ENCODE measurements at regions not wholly inside any gene's neighbourhood (a gene's known extent, or its start where the extent isn't known, plus 50 kb on each side); places are given as distances from the start of the nearest gene placed in this dataset.

DNA sequence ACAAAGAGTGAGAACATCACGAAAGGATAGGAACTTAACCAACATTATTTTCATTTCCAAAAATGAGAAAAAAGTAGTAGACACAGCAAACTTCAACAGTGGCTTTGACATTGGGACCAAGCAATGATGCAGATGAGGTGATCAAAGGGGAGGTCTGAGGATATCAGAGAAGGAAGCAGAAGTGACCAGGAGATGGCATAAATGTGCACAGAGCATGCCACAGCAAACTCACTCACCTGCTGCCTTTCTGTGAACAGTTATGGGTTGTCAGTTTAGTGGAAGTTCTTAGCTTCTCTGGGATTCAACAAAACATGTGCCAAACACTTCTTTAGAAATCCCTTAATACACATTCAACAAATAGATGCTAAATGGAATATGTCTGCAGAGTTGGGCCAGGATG is 290.1 kb downstream of the PLPP3 start:
- Histone ChIP-seq H3K14ac (ENCODE audit: low read length) (no peak overlapping the region), H3K23ac (ENCODE audit: low read depth, low read length, poor library complexity) (no peak overlapping the region), H2BK5ac (ENCODE audit: low read length) (no peak overlapping the region), H3K4ac (ENCODE audit: low read length) (no peak overlapping the region), H3K79me1 (ENCODE audit: low read depth, low read length) (no peaks in the 10 kb centered on the region), H3K4me2 (ENCODE audit: insufficient read depth, low read length, poor library complexity, severe bottlenecking) (no peak overlapping the region), H3K9me3 (replicated peaks in 1 of 2; ENCODE audit: control insufficient read depth in 2 of 2, insufficient read depth in 1 of 2, low read depth in 1 of 2, low read length in 2 of 2) (no peaks in the 10 kb centered on the region), H2BK120ac (ENCODE audit: low read depth, low read length) (no peak overlapping the region), H4K91ac (ENCODE audit: low read depth, low read length, poor library complexity) (no peak overlapping the region), H2AFZ (ENCODE audit: low read length) (no peak overlapping the region), H2BK12ac (ENCODE audit: low read length) (no peak overlapping the region), H4K8ac (ENCODE audit: low read depth, low read length) (no peak overlapping the region), H2AK5ac (ENCODE audit: low read depth, low read length) (no peak overlapping the region), H2BK15ac (ENCODE audit: low read length) (no peak overlapping the region), H3K36me3 (replicated peaks in 1 of 2; ENCODE audit: control insufficient read depth in 2 of 2, insufficient read depth in 2 of 2, low read length in 2 of 2) (no peaks in the 10 kb centered on the region), H3K9ac (ENCODE audit: low read depth, low read length, poor library complexity) (no peak overlapping the region), H3K27me3 (ENCODE audit: control insufficient read depth in 3 of 3, insufficient read depth in 3 of 3, low read depth in 1 of 3, low read length in 3 of 3) (no peaks in the 10 kb centered on the region), H3K4me3 (ENCODE audit: low read length in 2 of 2) (no peak overlapping the region), H3K4me1 (ENCODE audit: control insufficient read depth in 2 of 2, insufficient read depth in 1 of 2, low read depth in 1 of 2, low read length in 2 of 2) (peaks cover 10 to 12% of the 10 kb centered on the region in 2 donors), H3K18ac (ENCODE audit: low read length) (no peak overlapping the region), H3K27ac (replicated peaks; ENCODE audit: low read length) (no peak overlapping the region)
- WGBS, 2 donors (ENCODE audit: extremely low coverage in 2 of 2, insufficient read length in 2 of 2, insufficient replicate concordance in 1 of 2) = no CpG with 5 or more reads among the region's 1 CpG
- DNase-seq (ENCODE audit: low spot score) = no peak

- H3K9me3 ChIP-seq (replicated peaks in 1 of 2; ENCODE audit: control insufficient read depth in 2 of 2, insufficient read depth in 1 of 2, low read depth in 1 of 2, low read length in 2 of 2) = no peaks in the 10 kb centered on the region
- no peak overlapping the region for H3K4me2 ChIP-seq (ENCODE audit: insufficient read depth, low read length, poor library complexity, severe bottlenecking)
- H2BK15ac ChIP-seq (ENCODE audit: low read length) = no peak overlapping the region
- H3K18ac ChIP-seq (ENCODE audit: low read length) = no peak overlapping the region
- no peak overlapping the region for H3K4ac ChIP-seq (ENCODE audit: low read length)
- no peak overlapping the region for H2AFZ ChIP-seq (ENCODE audit: low read length)
- no peak overlapping the region for H3K14ac ChIP-seq (ENCODE audit: low read length)
- no peak overlapping the region for H2BK5ac ChIP-seq (ENCODE audit: low read length)
- H3K36me3 ChIP-seq (replicated peaks in 1 of 2; ENCODE audit: control insufficient read depth in 2 of 2, insufficient read depth in 2 of 2, low read length in 2 of 2) = no peaks in the 10 kb centered on the region
- H4K8ac ChIP-seq (ENCODE audit: low read depth, low read length) = no peak overlapping the region
- WGBS, 2 donors (ENCODE audit: extremely low coverage in 2 of 2, insufficient read length in 2 of 2, insufficient replicate concordance in 1 of 2) = no CpG with 5 or more reads among the region's 5 CpGs
- no peak overlapping the region for H2BK120ac ChIP-seq (ENCODE audit: low read depth, low read length)
- no peak overlapping the region for H3K23ac ChIP-seq (ENCODE audit: low read depth, low read length, poor library complexity)
- DNase-seq (ENCODE audit: low spot score) = no peak
- H3K4me1 ChIP-seq (ENCODE audit: control insufficient read depth in 2 of 2, insufficient read depth in 1 of 2, low read depth in 1 of 2, low read length in 2 of 2) = peaks cover 10 to 12% of the 10 kb centered on the region in 2 donors
- no peak overlapping the region for H3K4me3 ChIP-seq (ENCODE audit: low read length in 2 of 2)
- no peak overlapping the region for H4K91ac ChIP-seq (ENCODE audit: low read depth, low read length, poor library complexity)
- H3K9ac ChIP-seq (ENCODE audit: low read depth, low read length, poor library complexity) = no peak overlapping the region
- H3K79me1 ChIP-seq (ENCODE audit: low read depth, low read length) = no peaks in the 10 kb centered on the region
- no peak overlapping the region for H2AK5ac ChIP-seq (ENCODE audit: low read depth, low read length)
- no peak overlapping the region for H3K27ac ChIP-seq (replicated peaks; ENCODE audit: low read length)
- no peak overlapping the region for H2BK12ac ChIP-seq (ENCODE audit: low read length)
- H3K27me3 ChIP-seq (ENCODE audit: control insufficient read depth in 3 of 3, insufficient read depth in 3 of 3, low read depth in 1 of 3, low read length in 3 of 3) = no peaks in the 10 kb centered on the region
These were observed 291.6 kb downstream of the PLPP3 start for GRCh38 chr1:56287721-56288120.

GRCh38 chr1:56286956-56287355 is 292.4 kb downstream of the PLPP3 start:
- no peaks in the 10 kb centered on the region for H3K9me3 ChIP-seq (replicated peaks in 1 of 2; ENCODE audit: control insufficient read depth in 2 of 2, insufficient read depth in 1 of 2, low read depth in 1 of 2, low read length in 2 of 2)
- H3K36me3 ChIP-seq (replicated peaks in 1 of 2; ENCODE audit: control insufficient read depth in 2 of 2, insufficient read depth in 2 of 2, low read length in 2 of 2) = no peaks in the 10 kb centered on the region
- no peak overlapping the region for H4K8ac ChIP-seq (ENCODE audit: low read depth, low read length)
- no peak for DNase-seq (ENCODE audit: low spot score)
- H3K23ac ChIP-seq (ENCODE audit: low read depth, low read length, poor library complexity) = no peak overlapping the region
- H3K9ac ChIP-seq (ENCODE audit: low read depth, low read length, poor library complexity) = no peak overlapping the region
- no peaks in the 10 kb centered on the region for H3K27me3 ChIP-seq (ENCODE audit: control insufficient read depth in 3 of 3, insufficient read depth in 3 of 3, low read depth in 1 of 3, low read length in 3 of 3)
- no peak overlapping the region for H2AK5ac ChIP-seq (ENCODE audit: low read depth, low read length)
- no peak overlapping the region for H2BK15ac ChIP-seq (ENCODE audit: low read length)
- no peak overlapping the region for H3K4ac ChIP-seq (ENCODE audit: low read length)
- H3K79me1 ChIP-seq (ENCODE audit: low read depth, low read length) = no peaks in the 10 kb centered on the region
- H3K4me2 ChIP-seq (ENCODE audit: insufficient read depth, low read length, poor library complexity, severe bottlenecking) = no peak overlapping the region
- H2BK12ac ChIP-seq (ENCODE audit: low read length) = no peak overlapping the region
- H2BK120ac ChIP-seq (ENCODE audit: low read depth, low read length) = no peak overlapping the region
- peaks cover 9 to 12% of the 10 kb centered on the region in 2 donors for H3K4me1 ChIP-seq (ENCODE audit: control insufficient read depth in 2 of 2, insufficient read depth in 1 of 2, low read depth in 1 of 2, low read length in 2 of 2)
- no peak overlapping the region for H3K27ac ChIP-seq (replicated peaks; ENCODE audit: low read length)
- no peak overlapping the region for H3K14ac ChIP-seq (ENCODE audit: low read length)
- no peak overlapping the region for H3K4me3 ChIP-seq (ENCODE audit: low read length in 2 of 2)
- WGBS, 2 donors (ENCODE audit: extremely low coverage in 2 of 2, insufficient read length in 2 of 2, insufficient replicate concordance in 1 of 2) = no CpG with 5 or more reads among the region's 1 CpG
- H4K91ac ChIP-seq (ENCODE audit: low read depth, low read length, poor library complexity) = no peak overlapping the region
- H3K18ac ChIP-seq (ENCODE audit: low read length) = no peak overlapping the region
- H2AFZ ChIP-seq (ENCODE audit: low read length) = no peak overlapping the region
- H2BK5ac ChIP-seq (ENCODE audit: low read length) = no peak overlapping the region

- H4K8ac ChIP-seq (ENCODE audit: low read depth, low read length) = no peak overlapping the region
- no peak overlapping the region for H2AFZ ChIP-seq (ENCODE audit: low read length)
- no peaks in the 10 kb centered on the region for H3K9me3 ChIP-seq (replicated peaks in 1 of 2; ENCODE audit: control insufficient read depth in 2 of 2, insufficient read depth in 1 of 2, low read depth in 1 of 2, low read length in 2 of 2)
- no peak overlapping the region for H3K27ac ChIP-seq (replicated peaks; ENCODE audit: low read length)
- no peaks in the 10 kb centered on the region for H3K79me1 ChIP-seq (ENCODE audit: low read depth, low read length)
- no peaks in the 10 kb centered on the region for H3K36me3 ChIP-seq (replicated peaks in 1 of 2; ENCODE audit: control insufficient read depth in 2 of 2, insufficient read depth in 2 of 2, low read length in 2 of 2)
- no peak overlapping the region for H2BK120ac ChIP-seq (ENCODE audit: low read depth, low read length)
- no peak overlapping the region for H2BK5ac ChIP-seq (ENCODE audit: low read length)
- H2AK5ac ChIP-seq (ENCODE audit: low read depth, low read length) = no peak overlapping the region
- peaks cover 5 to 7% of the 10 kb centered on the region in 2 donors for H3K4me1 ChIP-seq (ENCODE audit: control insufficient read depth in 2 of 2, insufficient read depth in 1 of 2, low read depth in 1 of 2, low read length in 2 of 2)
- H3K9ac ChIP-seq (ENCODE audit: low read depth, low read length, poor library complexity) = no peak overlapping the region
- no peak overlapping the region for H3K14ac ChIP-seq (ENCODE audit: low read length)
- no peak overlapping the region for H3K4ac ChIP-seq (ENCODE audit: low read length)
- no peak for DNase-seq (ENCODE audit: low spot score)
- no peak overlapping the region for H3K4me2 ChIP-seq (ENCODE audit: insufficient read depth, low read length, poor library complexity, severe bottlenecking)
- H3K18ac ChIP-seq (ENCODE audit: low read length) = no peak overlapping the region
- no peak overlapping the region for H3K23ac ChIP-seq (ENCODE audit: low read depth, low read length, poor library complexity)
- no peak overlapping the region for H4K91ac ChIP-seq (ENCODE audit: low read depth, low read length, poor library complexity)
- no peak overlapping the region for H2BK15ac ChIP-seq (ENCODE audit: low read length)
- H3K27me3 ChIP-seq (ENCODE audit: control insufficient read depth in 3 of 3, insufficient read depth in 3 of 3, low read depth in 1 of 3, low read length in 3 of 3) = no peaks in the 10 kb centered on the region
- H2BK12ac ChIP-seq (ENCODE audit: low read length) = no peak overlapping the region
- no peak overlapping the region for H3K4me3 ChIP-seq (ENCODE audit: low read length in 2 of 2)
These were observed 292.9 kb downstream of the PLPP3 start for GRCh38 chr1:56286506-56286905.

Measured in neuronal stem cell (in vitro differentiated cells).